LNCaP clone FGC (cell line): ENCODE measurements at regions not wholly inside any gene's neighbourhood (a gene's known extent, or its start where the extent isn't known, plus 50 kb on each side); places are given as distances from the start of the nearest gene placed in this dataset.

ENCODE experiments used
- DNase-seq: peaks from one replicate; pipeline ENCODE4 v3.0.0-alpha.2; 2011; ENCODE audit warnings: low read depth
- H3K4me3 ChIP-seq: 2 replicates; pipeline ENCODE4 v1.5.1; 2011; ENCODE audit warnings: mild to moderate bottlenecking, low read depth, low read length, control low read depth
- CTCF ChIP-seq: IDR thresholded peaks from 2 replicates; pipeline ENCODE4 v1.5.1; 2012; ENCODE audit warnings: mild to moderate bottlenecking; ENCODE audit not compliant: control insufficient read depth, insufficient read depth; ENCODE audit errors: extremely low read depth

GRCh38 chr6:40288919-40289318 is 298.2 kb downstream of the LRFN2 start:
- DNase-seq = no peak
- H3K4me3 ChIP-seq = no peak overlapping the region
- TF ChIP-seq CTCF = no peak

- TF ChIP-seq CTCF = no peak
- no peak overlapping the region for H3K4me3 ChIP-seq
- no peak for DNase-seq
These were observed 299.8 kb downstream of the LRFN2 start for GRCh38 chr6:40287296-40287850.

GRCh38 chr6:40286721-40287120 is 300.4 kb downstream of the LRFN2 start:
- H3K4me3 ChIP-seq = no peak overlapping the region
- TF ChIP-seq CTCF = no peak
- DNase-seq = no peak

GRCh38 chr6:40285996-40286395 is 301.2 kb downstream of the LRFN2 start:
- no peak for TF ChIP-seq CTCF
- H3K4me3 ChIP-seq = no peak overlapping the region
- DNase-seq = no peak

- H3K4me3 ChIP-seq = no peak overlapping the region
- no peak for DNase-seq
- no peak for TF ChIP-seq CTCF
These were observed 301.6 kb downstream of the LRFN2 start for GRCh38 chr6:40285535-40285934.

GRCh38 chr6:40282986-40283385 is 304.2 kb downstream of the LRFN2 start:
- no peak for DNase-seq

GRCh38 chr6:40281402-40281801 is 305.8 kb downstream of the LRFN2 start:
- no peak for DNase-seq

More at GRCh38 chr6:40282986-40283385, 304.2 kb downstream of the LRFN2 start:
- TF ChIP-seq CTCF = no peak
- H3K4me3 ChIP-seq = no peak overlapping the region

More at GRCh38 chr6:40281402-40281801, 305.8 kb downstream of the LRFN2 start:
- no peak for TF ChIP-seq CTCF
- no peak overlapping the region for H3K4me3 ChIP-seq
